Retinal pigment epithelial cell (primary cell): ENCODE measurements at regions not wholly inside any gene's neighbourhood (a gene's known extent, or its start where the extent isn't known, plus 50 kb on each side); places are given as distances from the start of the nearest gene placed in this dataset.

ENCODE experiments used
- DNase-seq: peaks from one replicate; pipeline ENCODE4 v3.0.0-alpha.2; 2010; ENCODE audit warnings: low read depth
- H3K4me3 ChIP-seq: 2 replicates; pipeline ENCODE4 v1.5.1; 2011; ENCODE audit warnings: mild to moderate bottlenecking, low read length, control low read depth, moderate library complexity
- CTCF ChIP-seq: conservative IDR thresholded peaks from 2 replicates; pipeline ENCODE4 v1.5.1; 2011; ENCODE audit warnings: low read depth, low read length, control low read depth, inconsistent platforms

GRCh38 chr11:127247261-127247851 lies 246.8 kb upstream of the KIRREL3 start:
- DNase-seq, result no peak
- TF ChIP-seq CTCF, result no peak
- H3K4me3 ChIP-seq, result no peak overlapping the region

DNA sequence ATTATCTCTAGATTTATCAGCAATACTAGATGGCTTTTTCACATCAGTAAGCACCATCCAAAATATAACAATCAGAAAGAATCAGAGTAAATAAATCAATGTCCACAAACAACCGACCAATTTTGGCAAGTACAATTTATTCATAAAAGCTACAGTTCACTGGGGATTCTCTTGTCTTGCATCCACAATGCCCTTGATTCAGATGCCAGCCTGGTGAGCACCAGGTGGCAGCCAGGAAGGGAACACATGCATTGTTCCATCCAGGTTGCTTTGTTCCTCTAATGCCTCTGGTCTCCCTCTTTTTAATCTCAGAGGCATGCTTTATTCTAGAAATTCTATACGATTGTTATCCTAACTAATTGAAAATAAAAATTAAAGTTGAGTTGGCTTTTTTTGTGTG lies 242.1 kb upstream of the KIRREL3 start:
- TF ChIP-seq CTCF, result no peak
- DNase-seq, result no peak
- H3K4me3 ChIP-seq, result no peak overlapping the region

DNA sequence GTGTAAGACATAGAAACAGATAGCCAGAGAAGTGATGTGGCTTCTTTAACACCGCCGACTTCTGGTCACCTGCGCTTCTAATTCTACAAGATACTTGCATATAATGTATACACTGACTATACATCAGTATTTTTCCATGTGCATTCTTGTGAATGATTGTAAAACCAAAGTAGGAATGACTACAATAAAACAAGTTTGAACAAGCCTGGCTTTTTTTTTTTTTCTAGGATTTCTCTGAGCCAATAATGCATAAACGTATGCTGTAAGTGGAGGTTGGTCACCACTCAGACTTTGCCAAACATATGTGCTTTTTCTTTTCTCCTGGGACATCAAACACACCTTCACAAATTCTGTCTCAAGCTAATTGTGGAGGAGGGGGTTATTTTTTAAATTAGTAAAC lies 237.8 kb upstream of the KIRREL3 start:
- no peak for TF ChIP-seq CTCF
- no peak for DNase-seq
- H3K4me3 ChIP-seq, result no peak overlapping the region

DNA sequence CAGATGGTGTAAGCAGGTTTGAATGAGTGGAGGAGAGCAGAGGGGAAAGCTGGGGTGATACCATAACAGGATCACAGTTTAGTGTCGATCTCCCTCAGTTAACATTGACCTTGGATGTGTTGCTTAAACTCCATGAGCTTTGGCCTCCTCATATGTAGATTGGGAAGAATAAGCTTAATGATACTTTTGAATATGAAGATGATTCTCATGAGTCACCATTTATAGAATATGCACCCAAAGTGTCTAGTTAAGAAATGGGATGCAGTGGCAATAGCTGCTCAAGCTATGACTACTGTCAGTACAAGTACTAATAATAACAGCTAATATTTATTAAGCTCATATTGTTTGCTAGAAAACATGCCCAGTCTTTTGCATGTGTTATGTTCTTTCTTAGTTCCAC lies 236.2 kb upstream of the KIRREL3 start:
- H3K4me3 ChIP-seq, result no peak overlapping the region
- DNase-seq, result no peak
- TF ChIP-seq CTCF, result no peak

DNA sequence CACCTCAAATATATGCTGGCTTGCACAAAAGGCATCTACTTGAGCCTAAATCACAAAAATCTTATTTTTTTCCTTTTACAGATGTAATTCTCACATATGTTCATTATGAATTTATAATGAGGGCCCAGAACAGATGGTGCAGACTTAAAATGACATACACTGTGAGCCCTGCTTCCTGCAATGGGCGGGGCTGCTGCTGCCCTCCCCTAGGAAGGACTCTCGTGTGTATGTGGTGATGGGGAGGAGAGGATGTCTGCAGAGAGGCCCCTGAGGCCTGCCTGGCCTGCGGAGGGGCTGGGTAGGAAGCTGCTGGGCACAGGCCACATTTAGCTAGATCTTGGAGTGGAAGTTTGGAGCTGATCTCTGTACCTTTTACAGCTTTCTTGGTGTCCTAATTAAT lies 233.4 kb upstream of the KIRREL3 start:
- no peak for DNase-seq
- no peak overlapping the region for H3K4me3 ChIP-seq
- no peak for TF ChIP-seq CTCF

GRCh38 chr11:127230392-127230791 lies 229.8 kb upstream of the KIRREL3 start:
- no peak for DNase-seq
- no peak for TF ChIP-seq CTCF
- H3K4me3 ChIP-seq, result no peak overlapping the region

DNA sequence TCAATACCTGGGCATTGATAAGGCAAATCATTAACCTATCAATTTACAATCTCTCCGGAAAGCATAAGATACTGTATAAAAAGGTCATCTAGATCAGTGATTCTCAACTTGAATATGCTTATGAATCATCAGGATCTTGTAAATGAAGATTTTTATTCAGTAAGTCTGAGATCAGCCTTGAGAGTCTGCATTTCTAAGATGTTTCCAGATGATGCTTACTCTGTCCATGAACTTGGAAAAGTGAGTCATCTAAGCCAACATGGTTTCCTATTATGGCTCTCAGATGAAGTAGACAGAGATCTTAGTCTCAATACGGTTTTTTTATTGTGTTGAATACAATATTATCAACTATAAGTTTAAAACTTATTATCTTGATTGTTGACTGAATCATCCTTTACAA lies 226.4 kb upstream of the KIRREL3 start:
- no peak for TF ChIP-seq CTCF
- DNase-seq, result no peak
- H3K4me3 ChIP-seq, result no peak overlapping the region
